Mesothelial cell of epicardium (in vitro differentiated cells): ENCODE measurements at regions not wholly inside any gene's neighbourhood (a gene's known extent, or its start where the extent isn't known, plus 50 kb on each side); places are given as distances from the start of the nearest gene placed in this dataset.

Source experiments
- DNase-seq, 2 experiments: peaks; one replicate each; pipeline ENCODE4 v3.0.0; 2021; ENCODE audit warnings: low spot score in 2 of 2; ENCODE audit not compliant: unreplicated experiment in 2 of 2
- H3K27ac Mint-ChIP-seq: 2 replicates; pipeline ENCODE4 v1.8.0; 2021; ENCODE audit warnings: mixed read lengths
- H3K27me3 Mint-ChIP-seq: 2 replicates; pipeline ENCODE4 v1.8.0; 2021; ENCODE audit warnings: low read depth, mixed read lengths
- H3K36me3 Mint-ChIP-seq: 2 replicates; pipeline ENCODE4 v1.8.0; 2021; ENCODE audit warnings: mixed read lengths
- H3K4me1 Mint-ChIP-seq: 2 replicates; pipeline ENCODE4 v1.8.0; 2021; ENCODE audit warnings: mixed read lengths
- H3K4me3 Mint-ChIP-seq: 2 replicates; pipeline ENCODE4 v1.8.0; 2021; ENCODE audit warnings: mild to moderate bottlenecking, moderate library complexity, mixed read lengths
- H3K9me3 Mint-ChIP-seq: 2 replicates; pipeline ENCODE4 v1.8.0; 2021; ENCODE audit warnings: mixed read lengths
- TF ChIP-seq, protein P1 (sequence below): fragments of 200-600 bp; sonication (generic); IDR thresholded peaks from one replicate; pipeline ENCODE4 v1.5.0; 2021; ENCODE audit warnings: antibody characterized with exemption; ENCODE audit not compliant: unreplicated experiment

DNA sequence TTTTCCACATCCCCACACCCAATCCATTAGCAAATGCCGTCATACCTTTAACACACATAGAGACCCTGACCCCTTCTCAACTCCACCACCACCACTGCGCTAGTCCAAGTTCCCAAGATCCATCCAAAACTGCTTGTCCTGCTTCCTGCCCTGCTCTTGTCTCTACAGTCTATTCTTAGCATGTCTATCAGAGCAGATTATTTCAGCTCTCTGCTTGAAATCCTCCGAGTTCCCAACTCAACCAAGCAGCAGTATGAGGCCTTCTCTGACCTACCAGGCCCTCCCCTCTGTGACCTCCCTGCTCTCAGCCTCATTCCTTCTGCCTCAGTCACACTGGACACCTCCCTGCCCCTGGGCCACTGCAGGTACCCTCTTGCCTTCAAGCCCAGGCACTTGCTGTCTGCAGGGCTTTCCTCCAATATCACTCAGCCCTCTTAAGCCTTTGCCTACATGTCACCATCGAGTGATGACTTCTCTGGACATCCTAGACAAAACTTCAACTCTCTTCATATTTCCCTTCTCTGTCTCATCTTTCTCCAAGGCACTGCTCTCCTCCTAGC, 134.6 kb downstream of the SPATA19 start:
- H3K9me3 Mint-ChIP-seq = no peaks in the 10 kb centered on the region
- no peaks in the 10 kb centered on the region for H3K36me3 Mint-ChIP-seq
- H3K27me3 Mint-ChIP-seq = peaks cover 29% of the 10 kb centered on the region
- TF ChIP-seq, protein P1, sequence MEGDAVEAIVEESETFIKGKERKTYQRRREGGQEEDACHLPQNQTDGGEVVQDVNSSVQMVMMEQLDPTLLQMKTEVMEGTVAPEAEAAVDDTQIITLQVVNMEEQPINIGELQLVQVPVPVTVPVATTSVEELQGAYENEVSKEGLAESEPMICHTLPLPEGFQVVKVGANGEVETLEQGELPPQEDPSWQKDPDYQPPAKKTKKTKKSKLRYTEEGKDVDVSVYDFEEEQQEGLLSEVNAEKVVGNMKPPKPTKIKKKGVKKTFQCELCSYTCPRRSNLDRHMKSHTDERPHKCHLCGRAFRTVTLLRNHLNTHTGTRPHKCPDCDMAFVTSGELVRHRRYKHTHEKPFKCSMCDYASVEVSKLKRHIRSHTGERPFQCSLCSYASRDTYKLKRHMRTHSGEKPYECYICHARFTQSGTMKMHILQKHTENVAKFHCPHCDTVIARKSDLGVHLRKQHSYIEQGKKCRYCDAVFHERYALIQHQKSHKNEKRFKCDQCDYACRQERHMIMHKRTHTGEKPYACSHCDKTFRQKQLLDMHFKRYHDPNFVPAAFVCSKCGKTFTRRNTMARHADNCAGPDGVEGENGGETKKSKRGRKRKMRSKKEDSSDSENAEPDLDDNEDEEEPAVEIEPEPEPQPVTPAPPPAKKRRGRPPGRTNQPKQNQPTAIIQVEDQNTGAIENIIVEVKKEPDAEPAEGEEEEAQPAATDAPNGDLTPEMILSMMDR = no peak
- DNase-seq = peak in 1 of 2 experiments; percentile 3
- no peak overlapping the region for H3K27ac Mint-ChIP-seq
- no peaks in the 10 kb centered on the region for H3K4me1 Mint-ChIP-seq
- no peak overlapping the region for H3K4me3 Mint-ChIP-seq

DNA sequence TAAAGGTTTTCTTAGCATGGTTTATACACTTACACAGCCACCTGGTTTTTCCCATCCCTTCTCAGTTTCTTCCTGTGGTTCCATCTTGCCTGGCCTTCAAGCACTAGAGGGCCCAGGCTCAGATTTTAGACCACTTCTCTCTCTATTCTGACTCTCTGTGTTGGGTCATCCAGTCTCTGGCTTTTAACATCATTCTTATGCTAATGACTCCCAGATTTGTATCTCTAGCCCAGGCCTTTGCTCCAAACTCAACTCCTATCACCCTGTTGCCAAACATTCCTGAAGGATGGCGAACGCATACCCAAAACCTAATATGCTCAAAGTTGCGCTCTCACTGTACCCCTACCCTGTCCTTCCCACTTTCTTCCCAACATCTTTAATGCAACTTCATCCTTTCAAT, 135.1 kb downstream of the SPATA19 start:
- TF ChIP-seq, protein P1 = no peak
- no peaks in the 10 kb centered on the region for H3K9me3 Mint-ChIP-seq
- no peak for DNase-seq
- H3K36me3 Mint-ChIP-seq = no peaks in the 10 kb centered on the region
- no peak overlapping the region for H3K27ac Mint-ChIP-seq
- H3K4me1 Mint-ChIP-seq = no peaks in the 10 kb centered on the region
- peaks cover 24% of the 10 kb centered on the region for H3K27me3 Mint-ChIP-seq
- H3K4me3 Mint-ChIP-seq = no peak overlapping the region

DNA sequence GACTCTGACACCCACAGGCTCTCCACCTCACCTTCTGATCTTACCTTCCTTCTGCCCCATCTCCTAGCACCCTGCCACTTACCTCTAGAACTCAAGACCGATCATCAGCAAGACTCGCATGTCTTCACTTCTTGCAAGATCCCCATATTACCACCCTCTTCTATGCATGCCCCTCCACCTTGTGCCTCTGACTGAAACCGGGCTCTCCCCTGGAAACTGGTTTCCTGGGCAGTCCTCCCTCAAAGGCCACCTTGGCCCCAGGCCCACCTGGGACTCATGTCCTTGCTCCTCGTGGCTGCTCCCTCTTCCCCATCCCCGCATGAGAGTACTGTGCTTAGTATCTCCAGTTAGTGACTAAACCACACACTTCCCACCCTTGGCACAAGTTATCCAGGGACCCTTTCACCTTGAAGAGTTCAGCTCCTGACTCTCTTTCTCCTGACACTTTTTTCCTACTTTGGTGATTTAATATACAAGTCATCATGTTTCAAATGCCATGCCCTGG, 136.7 kb downstream of the SPATA19 start:
- no peaks in the 10 kb centered on the region for H3K4me1 Mint-ChIP-seq

DNA sequence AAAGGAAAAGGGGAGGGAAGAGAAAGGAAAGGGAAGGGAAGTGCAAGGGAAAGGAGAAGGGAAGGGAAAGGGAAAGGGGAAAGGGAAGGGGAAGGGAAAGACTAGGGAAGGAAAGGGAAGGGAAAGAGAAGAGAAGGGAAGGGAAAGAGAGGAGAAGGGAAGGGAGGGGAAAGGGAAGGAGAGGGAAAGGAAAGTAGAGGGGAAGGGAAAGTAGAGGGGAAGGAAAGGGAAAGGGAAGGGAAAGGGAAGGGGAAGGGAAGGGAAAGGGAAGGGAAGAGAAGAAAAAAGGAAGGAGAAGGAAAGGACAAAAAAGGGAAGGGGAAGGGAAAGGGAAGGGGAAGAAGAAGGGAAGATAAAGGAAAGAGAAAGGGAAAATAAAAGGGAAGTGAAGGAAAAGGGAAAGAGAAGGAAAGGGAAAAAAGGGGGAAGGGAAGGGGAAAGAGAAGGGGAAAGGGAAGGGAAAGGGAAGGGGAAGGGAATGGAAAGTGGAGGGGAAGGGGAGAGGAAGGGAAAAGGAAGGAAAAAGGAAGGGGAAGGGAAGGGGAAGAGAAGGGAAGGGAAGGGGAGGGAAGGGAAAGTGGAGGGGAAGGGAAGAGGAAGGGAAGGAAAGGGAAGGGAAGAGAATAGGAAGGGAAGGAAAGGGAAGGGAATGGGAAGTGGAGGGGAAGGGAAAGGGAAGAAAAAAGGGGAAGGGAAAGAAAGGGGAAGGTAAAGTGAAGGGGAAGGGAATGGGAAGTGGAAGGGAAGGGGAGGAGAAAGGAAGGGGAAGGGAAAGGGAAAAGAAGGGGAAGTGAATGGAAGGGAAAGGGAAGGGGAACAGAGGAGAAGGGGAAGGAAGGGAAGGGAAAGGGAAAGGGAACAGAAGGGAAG, 138.2 kb downstream of the SPATA19 start:
- Mint-ChIP-seq H3K36me3 (no peaks in the 10 kb centered on the region), H3K4me1 (no peaks in the 10 kb centered on the region), H3K27me3 (peaks cover 25% of the 10 kb centered on the region), H3K9me3 (no peaks in the 10 kb centered on the region), H3K27ac (no peak overlapping the region), H3K4me3 (no peak overlapping the region)
- TF ChIP-seq, protein P1 = no peak
- no peak for DNase-seq

More for the DNA sequence above, 136.7 kb downstream of the SPATA19 start:
- H3K9me3 Mint-ChIP-seq = no peaks in the 10 kb centered on the region
- peaks cover 18% of the 10 kb centered on the region for H3K27me3 Mint-ChIP-seq
- H3K36me3 Mint-ChIP-seq = no peaks in the 10 kb centered on the region
- H3K4me3 Mint-ChIP-seq = no peak overlapping the region
- H3K27ac Mint-ChIP-seq = no peak overlapping the region
- no peak for DNase-seq
- TF ChIP-seq, protein P1 = no peak

DNA sequence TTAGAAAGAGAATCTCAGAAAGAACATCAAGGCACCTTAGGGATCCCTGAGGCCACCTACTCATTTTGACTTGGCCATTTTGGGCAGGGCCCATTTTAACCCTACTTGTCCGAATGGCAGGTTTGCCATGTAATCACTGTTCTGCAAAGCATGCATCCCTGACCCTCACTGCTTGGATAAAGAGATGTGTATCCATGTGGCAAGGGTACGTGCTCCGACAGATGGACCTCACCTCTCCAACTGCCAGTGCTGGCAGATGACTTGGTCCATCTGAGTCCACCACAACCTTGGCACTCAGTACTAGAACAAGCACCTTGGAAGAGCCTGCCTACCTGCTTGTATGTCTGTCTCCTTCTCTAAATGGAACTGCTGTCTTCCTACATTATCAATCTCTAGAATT, 139.4 kb downstream of the SPATA19 start:
- Mint-ChIP-seq H3K4me1 (no peaks in the 10 kb centered on the region), H3K27ac (no peak overlapping the region), H3K27me3 (peaks cover 33% of the 10 kb centered on the region), H3K9me3 (no peaks in the 10 kb centered on the region), H3K4me3 (no peak overlapping the region), H3K36me3 (no peaks in the 10 kb centered on the region)
- no peak for DNase-seq
- TF ChIP-seq, protein P1 = no peak
